ENCODE measurements at regions not wholly inside any gene's neighbourhood (a gene's known extent, or its start where the extent isn't known, plus 50 kb on each side); places are given as distances from the start of the nearest gene placed in this dataset.
"Not testable (repeated sequence)": the region's sequence is repeated elsewhere in the genome, so short reads cannot be mapped to it uniquely, and the experiment has no call there.

DNA sequence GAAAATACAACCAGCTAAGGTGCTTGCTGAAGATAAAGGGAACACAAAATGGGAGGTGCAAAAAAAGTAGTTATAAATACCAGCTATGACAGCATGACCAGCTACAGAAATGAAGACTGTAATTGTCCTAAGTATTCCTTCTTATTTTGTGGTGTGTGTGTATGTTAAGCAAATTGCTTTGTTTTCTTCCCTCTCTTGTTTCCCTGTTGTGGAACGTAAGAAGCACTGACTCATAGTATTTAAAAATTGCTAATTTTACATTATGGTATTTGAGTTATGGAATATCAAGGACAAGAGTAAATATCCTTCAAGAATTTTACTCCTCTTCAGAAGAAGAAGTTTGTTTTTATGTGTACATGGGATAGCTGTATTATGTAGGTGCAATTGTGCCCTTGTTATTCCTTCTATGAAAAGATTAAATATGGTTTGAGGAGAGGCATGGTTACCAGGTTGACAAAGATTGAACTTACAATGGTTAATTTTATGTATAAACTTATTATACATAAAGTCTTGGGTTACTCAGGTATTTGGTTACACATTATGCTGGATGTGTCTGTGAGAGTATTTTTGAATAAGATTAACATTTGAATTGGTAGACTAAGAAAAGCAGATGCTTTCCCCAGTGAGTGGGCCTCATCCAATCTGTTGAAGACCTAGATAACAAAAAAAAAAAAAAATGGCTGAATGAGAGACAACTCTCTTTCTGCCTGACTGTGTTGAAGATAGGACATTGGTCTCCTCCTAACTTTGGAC, 1132.1 kb upstream of the ALCAM start:
- no peak for DNase-seq (ENCODE audit: low read depth, low spot score)

- no peak for DNase-seq (ENCODE audit: low read depth, low spot score)
Measured at GRCh38 chr3:104244680-104245220, 1122.0 kb upstream of the ALCAM start.

DNA sequence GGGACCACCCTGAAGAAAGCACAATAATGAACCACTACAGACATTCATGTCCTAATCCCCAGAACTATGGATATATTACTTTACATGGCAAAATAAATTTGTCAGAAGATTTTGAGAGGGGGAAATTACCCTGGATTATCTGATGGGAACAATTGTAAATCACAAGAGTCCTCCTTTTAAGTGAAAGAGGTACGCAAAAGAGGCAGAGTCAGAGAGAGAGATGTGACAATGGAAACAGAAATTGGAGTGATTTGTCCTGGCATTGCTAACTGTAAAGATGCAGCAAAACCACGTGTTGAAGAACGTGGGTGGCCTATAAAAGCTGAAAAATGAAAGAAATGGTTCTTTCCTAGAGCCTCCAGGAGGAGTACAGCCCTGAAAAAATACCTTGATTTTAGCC, 1121.4 kb upstream of the ALCAM start:
- DNase-seq (ENCODE audit: low read depth, low spot score) = no peak

GRCh38 chr3:104245981-104246380, 1120.7 kb upstream of the ALCAM start:
- no peak for DNase-seq (ENCODE audit: low read depth, low spot score)

DNA sequence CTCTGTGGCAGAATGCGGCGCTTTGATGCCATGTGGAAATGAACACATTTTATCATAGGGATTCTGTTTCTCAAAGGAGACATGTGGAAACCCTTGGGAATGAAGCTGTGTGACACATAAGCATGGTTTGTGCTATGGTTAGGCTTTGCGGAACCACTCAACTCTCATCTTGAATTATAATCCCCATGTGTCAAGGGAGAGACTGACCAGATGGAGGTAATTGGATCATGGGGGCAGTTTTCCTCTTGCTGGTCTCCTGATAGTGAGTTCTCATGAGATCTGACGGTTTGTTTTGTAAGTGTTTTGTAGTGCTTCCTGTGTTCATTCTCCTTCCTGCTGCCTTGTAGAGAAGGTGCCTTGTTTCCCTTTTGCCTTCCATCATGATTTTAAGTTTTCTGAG, 1109.2 kb upstream of the ALCAM start:
- DNase-seq (ENCODE audit: low read depth, low spot score) = no peak

GRCh38 chr3:104263477-104263876, 1103.2 kb upstream of the ALCAM start:
- DNase-seq (ENCODE audit: low read depth, low spot score) = no peak

- not testable (repeated sequence) for DNase-seq (ENCODE audit: low read depth, low spot score)
Measured at GRCh38 chr3:104266219-104266618, 1100.5 kb upstream of the ALCAM start.

- DNase-seq (ENCODE audit: low read depth, low spot score) = no peak
Measured at GRCh38 chr3:104269771-104270170, 1096.9 kb upstream of the ALCAM start.

- no peak for DNase-seq (ENCODE audit: low read depth, low spot score)
Measured at GRCh38 chr3:104273046-104273649, 1093.6 kb upstream of the ALCAM start.

DNA sequence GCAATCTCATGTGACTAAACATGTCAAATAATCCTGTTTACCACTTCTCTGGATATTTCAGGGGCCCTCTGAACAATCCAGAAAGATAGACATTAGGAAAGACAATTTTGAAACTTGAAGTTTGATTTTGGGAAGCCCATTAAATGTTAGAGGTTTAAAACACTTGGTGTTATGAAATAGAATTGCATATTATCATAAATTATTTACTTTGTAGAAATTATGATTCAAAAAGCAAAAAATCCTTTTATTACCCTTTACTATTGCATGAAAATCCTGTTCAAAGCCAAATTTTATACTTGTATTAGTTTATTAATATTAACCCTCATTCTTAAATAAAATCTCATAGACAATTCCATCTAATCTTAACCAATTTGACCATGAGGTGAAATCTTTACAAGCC, 1091.5 kb upstream of the ALCAM start:
- DNase-seq (ENCODE audit: low read depth, low spot score) = no peak

- no peak for DNase-seq (ENCODE audit: low read depth, low spot score)
Measured at GRCh38 chr3:104279617-104280016, 1087.1 kb upstream of the ALCAM start.

DNA sequence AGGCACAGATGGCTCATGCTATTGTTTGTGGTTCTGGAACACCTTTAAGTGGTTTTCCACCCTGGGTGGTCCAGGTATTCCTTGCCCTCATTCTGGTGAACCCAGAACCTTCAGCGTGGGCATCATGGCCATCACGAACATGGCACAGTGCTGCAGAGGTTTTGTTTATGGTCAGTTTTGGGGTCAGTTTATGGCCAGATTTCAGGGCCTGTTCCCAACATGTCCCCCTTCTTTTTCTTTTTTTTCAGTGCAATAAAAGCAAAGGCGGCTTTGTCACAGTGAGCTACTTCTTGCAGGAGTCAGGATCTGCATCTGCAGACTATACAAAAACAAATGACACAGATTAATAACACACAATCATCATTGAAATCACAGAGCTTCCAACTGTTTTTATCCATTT, 1085.0 kb upstream of the ALCAM start:
- no peak for DNase-seq (ENCODE audit: low read depth, low spot score)

DNA sequence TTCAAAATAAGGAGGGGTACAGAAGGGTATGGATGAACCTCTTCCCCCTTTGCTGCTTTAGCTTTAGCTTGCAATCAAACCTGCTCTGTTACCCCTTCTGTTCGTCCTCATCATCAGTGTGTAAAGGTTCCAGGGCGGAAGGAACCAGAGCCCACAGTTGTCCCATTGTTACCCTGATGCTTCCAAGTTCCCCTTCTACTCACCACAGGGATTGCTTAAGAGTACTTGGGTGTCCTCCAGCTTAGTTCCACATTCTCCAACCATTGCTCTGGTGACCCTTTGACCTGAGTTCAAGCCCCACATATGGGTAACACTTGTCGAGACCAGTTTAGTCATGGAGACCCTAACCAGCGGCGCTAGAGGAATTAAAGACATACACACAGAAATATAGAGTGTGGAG, 1080.1 kb upstream of the ALCAM start:
- DNase-seq (ENCODE audit: low read depth, low spot score) = no peak

DNA sequence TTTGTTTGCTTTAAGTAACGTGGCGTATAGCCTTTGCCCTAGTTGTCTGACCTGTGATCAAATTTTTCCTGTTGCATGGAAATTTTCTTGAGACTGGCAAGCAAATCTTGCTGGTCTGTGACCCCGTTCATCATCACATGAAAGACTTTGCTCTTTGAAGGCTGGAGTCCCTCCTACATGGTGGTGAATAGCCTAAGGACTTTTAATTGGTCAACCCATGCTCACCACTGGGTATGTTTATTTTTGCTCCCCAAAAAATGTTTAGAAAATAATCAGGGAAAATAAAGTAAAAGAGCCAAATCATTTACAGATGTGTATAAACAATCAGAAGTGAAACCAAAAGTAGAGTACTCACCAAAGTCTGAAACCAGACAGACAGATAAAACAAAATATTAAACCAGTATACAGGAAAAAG, 1075.3 kb upstream of the ALCAM start:
- DNase-seq (ENCODE audit: low read depth, low spot score) = no peak

- DNase-seq (ENCODE audit: low read depth, low spot score) = no peak
Measured at GRCh38 chr3:104291878-104292277, 1074.8 kb upstream of the ALCAM start.

GRCh38 chr3:104297617-104298016, 1069.1 kb upstream of the ALCAM start:
- no peak for DNase-seq (ENCODE audit: low read depth, low spot score)

DNA sequence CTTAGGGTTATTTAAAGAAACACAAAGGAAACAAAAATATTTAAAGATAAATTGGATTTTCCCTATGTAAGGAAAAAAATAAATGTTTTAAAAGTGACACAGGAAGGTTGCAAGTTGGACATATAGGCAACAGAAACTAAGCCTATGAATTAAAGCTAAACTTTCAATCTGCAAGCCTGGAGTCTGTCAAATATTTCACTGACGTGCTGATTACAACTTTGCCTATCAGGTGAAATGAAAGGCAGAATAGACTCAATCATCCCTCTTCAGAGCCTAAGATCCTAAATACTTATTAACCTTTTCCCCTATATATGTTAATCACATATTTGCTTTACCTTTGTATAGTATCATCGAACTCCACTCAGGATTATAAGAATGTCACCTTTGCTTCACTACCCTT, 1068.0 kb upstream of the ALCAM start:
- no peak for DNase-seq (ENCODE audit: low read depth, low spot score)

GRCh38 chr3:104316118-104316517, 1050.6 kb upstream of the ALCAM start:
- DNase-seq (ENCODE audit: low read depth, low spot score) = no peak

DNA sequence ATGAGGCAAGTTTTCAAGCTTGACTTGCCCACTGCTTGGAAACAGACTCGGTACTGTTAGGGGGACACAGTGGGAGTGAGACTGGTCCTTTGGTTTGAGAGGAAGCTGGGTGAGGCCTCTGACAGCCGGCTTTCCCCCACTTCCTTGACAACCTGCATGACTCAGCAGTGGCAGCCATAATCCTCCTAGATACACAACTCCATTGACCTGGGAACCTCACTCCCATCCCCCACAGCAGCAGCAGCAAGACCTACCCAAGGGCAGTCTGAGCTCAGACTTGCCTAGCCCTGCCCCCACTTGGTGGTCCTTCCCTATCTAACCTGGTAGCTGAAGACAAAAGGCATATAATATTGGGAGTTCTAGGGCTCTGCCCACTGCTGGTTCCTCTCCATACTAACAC, 1043.5 kb upstream of the ALCAM start:
- DNase-seq (ENCODE audit: low read depth, low spot score) = no peak

DNA sequence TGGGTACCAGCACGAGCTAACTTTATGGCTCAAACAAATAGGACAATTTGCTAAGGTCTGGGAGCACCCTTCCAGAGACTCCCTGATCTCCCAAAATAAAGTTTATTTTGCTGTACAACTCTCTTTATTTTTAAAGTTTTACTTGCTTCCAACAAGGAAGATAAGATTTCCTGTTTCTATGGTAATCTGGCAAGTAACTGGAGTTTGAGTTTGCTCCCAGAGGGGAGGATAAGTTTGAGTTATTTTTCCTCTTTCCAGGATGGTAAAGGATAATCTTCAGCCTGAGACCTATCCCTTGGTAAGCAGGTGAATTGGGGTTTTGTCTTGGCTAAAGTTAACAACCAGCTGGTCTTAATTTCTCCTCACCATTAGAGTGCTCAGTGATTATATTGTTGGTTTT, 1019.4 kb upstream of the ALCAM start:
- no peak for DNase-seq (ENCODE audit: low read depth, low spot score)

- no peak for DNase-seq (ENCODE audit: low read depth, low spot score)
Measured at GRCh38 chr3:104349836-104350235, 1016.9 kb upstream of the ALCAM start.

GRCh38 chr3:104353951-104354350, 1012.8 kb upstream of the ALCAM start:
- no peak for DNase-seq (ENCODE audit: low read depth, low spot score)

DNA sequence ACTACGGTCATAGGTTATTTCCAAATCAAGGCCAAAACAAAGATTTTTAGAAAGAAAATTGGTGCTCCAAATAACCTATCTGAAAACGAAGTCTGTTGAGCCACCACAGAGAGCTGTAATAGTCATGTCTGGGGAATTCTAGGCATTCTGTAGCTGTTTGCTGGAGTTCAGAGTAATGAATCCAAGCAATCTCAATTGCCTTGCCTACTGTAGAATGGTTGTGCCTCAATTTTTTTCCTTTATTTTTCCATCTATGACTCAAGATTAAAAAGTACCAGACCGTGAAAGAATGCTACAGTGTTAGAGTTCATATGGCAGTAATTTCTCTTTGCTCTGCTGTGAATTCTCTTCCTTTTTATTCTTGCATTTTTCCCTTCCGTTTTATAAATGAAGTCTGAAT, 1007.2 kb upstream of the ALCAM start:
- no peak for DNase-seq (ENCODE audit: low read depth, low spot score)
